ACHN (cell line): ENCODE measurements at regions not wholly inside any gene's neighbourhood (a gene's known extent, or its start where the extent isn't known, plus 50 kb on each side); places are given as distances from the start of the nearest gene placed in this dataset.
"Not testable (repeated sequence)": the region's sequence is repeated elsewhere in the genome, so short reads cannot be mapped to it uniquely, and the experiment has no call there.

Experiments
- DNase-seq: peaks from one replicate; pipeline ENCODE4 v3.0.0-alpha.2; 2015
- in situ Hi-C: cut with HindIII; loops from 2 replicates; pipeline ENCODE4 v1.10.0; 2017; ENCODE audit warnings: low sequenced_read_pairs, low pct_ligation_motif_present, low pct_unique_long_range_greater_than_20kb

- DNase-seq = no peak
- in situ Hi-C loops = no loop called here
These were observed 262.1 kb upstream of the TBL1XR1 start for GRCh38 chr3:177459401-177459800.

GRCh38 chr3:177460047-177460446 is 262.8 kb upstream of the TBL1XR1 start:
- no peak for DNase-seq
- in situ Hi-C loops = no loop called here

GRCh38 chr3:177461765-177462164 is 264.5 kb upstream of the TBL1XR1 start:
- no peak for DNase-seq
- in situ Hi-C loops = no loop called here

GRCh38 chr3:177463341-177463740 is 266.1 kb upstream of the TBL1XR1 start:
- in situ Hi-C loops = not testable (repeated sequence)

GRCh38 chr3:177463863-177464262 is 266.6 kb upstream of the TBL1XR1 start:
- in situ Hi-C loops = no loop called here
- DNase-seq = no peak

More at GRCh38 chr3:177463341-177463740, 266.1 kb upstream of the TBL1XR1 start:
- not testable (repeated sequence) for DNase-seq

GRCh38 chr3:177464392-177465256 is 267.3 kb upstream of the TBL1XR1 start:
- no peak for DNase-seq
- in situ Hi-C loops = no loop called here

- DNase-seq = no peak
- in situ Hi-C loops = no loop called here
These were observed 268.0 kb upstream of the TBL1XR1 start for GRCh38 chr3:177465257-177465642.

GRCh38 chr3:177466074-177466473 is 268.8 kb upstream of the TBL1XR1 start:
- in situ Hi-C loops = no loop called here
- no peak for DNase-seq

GRCh38 chr3:177466622-177467021 is 269.3 kb upstream of the TBL1XR1 start:
- in situ Hi-C loops = not testable (repeated sequence)

GRCh38 chr3:177467247-177467985 is 270.1 kb upstream of the TBL1XR1 start:
- in situ Hi-C loops = no loop called here

More at GRCh38 chr3:177466622-177467021, 269.3 kb upstream of the TBL1XR1 start:
- DNase-seq = not testable (repeated sequence)

GRCh38 chr3:177468331-177468730 is 271.0 kb upstream of the TBL1XR1 start:
- DNase-seq = peak; percentile 93
- in situ Hi-C loops = no loop called here

More at GRCh38 chr3:177467247-177467985, 270.1 kb upstream of the TBL1XR1 start:
- DNase-seq = no peak

GRCh38 chr3:177468816-177469215 is 271.5 kb upstream of the TBL1XR1 start:
- peak; percentile 20 for DNase-seq
- in situ Hi-C loops = no loop called here

- in situ Hi-C loops = no loop called here
- DNase-seq = no peak
These were observed 271.9 kb upstream of the TBL1XR1 start for GRCh38 chr3:177469216-177469615.

GRCh38 chr3:177470197-177470941 is 273.1 kb upstream of the TBL1XR1 start:
- in situ Hi-C loops = no loop called here
- DNase-seq = no peak

GRCh38 chr3:177471733-177472480 is 274.6 kb upstream of the TBL1XR1 start:
- in situ Hi-C loops = no loop called here
- DNase-seq = no peak

- in situ Hi-C loops = no loop called here
- DNase-seq = no peak
These were observed 275.9 kb upstream of the TBL1XR1 start for GRCh38 chr3:177473184-177473583.

- in situ Hi-C loops = no loop called here
- no peak for DNase-seq
These were observed 276.6 kb upstream of the TBL1XR1 start for GRCh38 chr3:177473903-177474302.

- DNase-seq = no peak
- in situ Hi-C loops = no loop called here
These were observed 277.5 kb upstream of the TBL1XR1 start for GRCh38 chr3:177474652-177475355.
